H1 (cell line): ENCODE measurements at regions not wholly inside any gene's neighbourhood (a gene's known extent, or its start where the extent isn't known, plus 50 kb on each side); places are given as distances from the start of the nearest gene placed in this dataset.

Experiments used
- CTCF ChIA-PET: fragments of 300-600 bp; sonication (Branson Sonifier 250); formaldehyde crosslinking; loops from one replicate; lab custom pipeline; 2021; ENCODE audit not compliant: partially characterized antibody; lab: Charles Lee
- POLR2A ChIA-PET: fragments of 300-600 bp; sonication (Branson Sonifier 250); formaldehyde crosslinking; loops from one replicate; lab custom pipeline; 2021; ENCODE audit warnings: inconsistent platforms; ENCODE audit not compliant: partially characterized antibody; lab: Charles Lee
- DNase-seq, 2 experiments: peaks; one replicate each; pipeline versions ENCODE4 v3.0.0 to v3.0.0-alpha.2; 2010 to 2022; ENCODE audit warnings: low spot score in 2 of 2, low read depth in 1 of 2, mixed read lengths in 1 of 2
- FAIRE-seq: peaks from 2 replicates; lab custom pipeline; 2011; peaks lifted over from hg19 to GRCh38; lab: Jason Lieb, UNC
- H2AFZ ChIP-seq: 2 replicates; pipeline ENCODE4 v1.8.1; 2012; ENCODE audit warnings: low read length, inconsistent platforms
- H2AK5ac ChIP-seq: 2 replicates; pipeline ENCODE4 v1.6.1; 2013; ENCODE audit warnings: low read depth, low read length
- H2BK120ac ChIP-seq: replicated peaks from 2 replicates; pipeline ENCODE3; 2013; ENCODE audit warnings: low read depth, low read length, inconsistent platforms
- H2BK12ac ChIP-seq: 2 replicates; pipeline ENCODE4 v1.6.1; 2013; ENCODE audit warnings: low read depth, low read length
- H2BK15ac ChIP-seq: 2 replicates; pipeline ENCODE4 v1.6.1; 2013; ENCODE audit warnings: low read length
- H2BK20ac ChIP-seq: 2 replicates; pipeline ENCODE4 v1.6.1; 2013; ENCODE audit warnings: low read length
- H2BK5ac ChIP-seq: 2 replicates; pipeline ENCODE4 v1.6.1; 2013; ENCODE audit warnings: low read depth, low read length
- H3K14ac ChIP-seq: 2 replicates; pipeline ENCODE4 v1.6.1; 2013; ENCODE audit warnings: inconsistent platforms; ENCODE audit not compliant: insufficient read length
- H3K18ac ChIP-seq: 2 replicates; pipeline ENCODE4 v1.6.1; 2013; ENCODE audit warnings: low read length; ENCODE audit errors: extremely low read depth
- H3K23ac ChIP-seq: 2 replicates; pipeline ENCODE4 v1.6.1; 2013; ENCODE audit warnings: inconsistent platforms; ENCODE audit not compliant: insufficient read length
- H3K23me2 ChIP-seq: 2 replicates; pipeline ENCODE4 v1.6.1; 2013; ENCODE audit warnings: low read depth, low read length
- H3K27ac ChIP-seq: 2 replicates; pipeline ENCODE4 v1.6.1; 2011; ENCODE audit warnings: low read depth, low read length, inconsistent platforms
- H3K27me3 ChIP-seq, 4 experiments: replicated peaks in 1 of 4; 1 replicate in 1 of 4; 2 replicates in 3 of 4; pipeline versions ENCODE4 v1.6.1 to v1.8.1; 2011 to 2013; ENCODE audit warnings: low read length in 3 of 4, mild to moderate bottlenecking in 3 of 4, inconsistent platforms in 2 of 4, mixed read lengths in 2 of 4, moderate library complexity in 1 of 4; ENCODE audit not compliant: control insufficient read depth in 3 of 4, insufficient read depth in 3 of 4; ENCODE audit errors: extremely low read depth in 1 of 4
- H3K36me3 ChIP-seq, 4 experiments: 2 replicates each; pipeline versions ENCODE4 v1.6.1 to v1.8.1; 2011 to 2013; ENCODE audit warnings: mild to moderate bottlenecking in 4 of 4, low read length in 3 of 4, moderate library complexity in 2 of 4, control low read depth in 1 of 4, inconsistent platforms in 1 of 4; ENCODE audit not compliant: insufficient read depth in 4 of 4, control insufficient read depth in 2 of 4
- H3K4ac ChIP-seq: replicated peaks from 2 replicates; pipeline ENCODE3; 2013; ENCODE audit warnings: low read length, low read depth, mixed read lengths, inconsistent platforms; ENCODE audit not compliant: insufficient read length
- H3K4me1 ChIP-seq, 4 experiments: replicated peaks in 1 of 4; 1 replicate in 1 of 4; 2 replicates in 3 of 4; pipeline versions ENCODE4 v1.6.1 to v1.8.1; 2011 to 2013; ENCODE audit warnings: low read length in 3 of 4, inconsistent platforms in 2 of 4, mixed read lengths in 1 of 4; ENCODE audit not compliant: insufficient read depth in 4 of 4, control insufficient read depth in 3 of 4
- H3K4me2 ChIP-seq, 2 experiments: 2 replicates each; pipeline versions ENCODE4 v1.6.1 to v1.8.1; 2011 to 2013; ENCODE audit warnings: low read depth in 2 of 2, low read length in 2 of 2, control low read depth in 1 of 2, inconsistent platforms in 1 of 2, mild to moderate bottlenecking in 1 of 2; ENCODE audit not compliant: insufficient read depth in 1 of 2
- H3K4me3 ChIP-seq, 4 experiments: fragments of 200-600, 300-600 bp in 1 of 4; sonication (generic), shearing (Covaris generic), sonication (Bioruptor Twin) in 1 of 4; 2 replicates each; pipeline versions ENCODE4 v1.5.1 to v1.8.1; 2011 to 2016; ENCODE audit warnings: low read length in 4 of 4, low read depth in 3 of 4, control low read depth in 2 of 4, inconsistent platforms in 2 of 4, mild to moderate bottlenecking in 2 of 4, mixed read lengths in 1 of 4, moderate library complexity in 1 of 4; ENCODE audit not compliant: insufficient read depth in 2 of 4; ENCODE audit errors: extremely low read depth in 1 of 4
- H3K56ac ChIP-seq: replicated peaks from 2 replicates; pipeline ENCODE3; 2013; ENCODE audit warnings: low read depth, mild to moderate bottlenecking, mixed read lengths, low read length, inconsistent platforms; ENCODE audit not compliant: insufficient read length
- H3K79me1 ChIP-seq: 2 replicates; pipeline ENCODE4 v1.6.1; 2013; ENCODE audit warnings: low read depth, low read length, control low read depth
- H3K79me2 ChIP-seq, 2 experiments: 2 replicates each; pipeline versions ENCODE4 v1.6.1 to v1.8.1; 2012 to 2013; ENCODE audit warnings: low read length in 2 of 2, mild to moderate bottlenecking in 2 of 2, inconsistent platforms in 1 of 2; ENCODE audit not compliant: insufficient read depth in 2 of 2, control insufficient read depth in 1 of 2
- H3K9ac ChIP-seq, 4 experiments: replicated peaks in 1 of 4; 1 replicate in 1 of 4; 2 replicates in 3 of 4; pipeline versions ENCODE4 v1.6.1 to v1.8.1; 2011 to 2013; ENCODE audit warnings: low read depth in 3 of 4, low read length in 3 of 4, control low read depth in 2 of 4, mild to moderate bottlenecking in 2 of 4, moderate library complexity in 2 of 4, inconsistent platforms in 1 of 4; ENCODE audit errors: extremely low read depth in 1 of 4
- H3K9me3 ChIP-seq, 2 experiments: 2 replicates each; pipeline versions ENCODE4 v1.6.1 to v1.8.1; 2012 to 2013; ENCODE audit warnings: mild to moderate bottlenecking in 2 of 2, moderate library complexity in 2 of 2, control low read depth in 1 of 2, inconsistent platforms in 1 of 2, low read depth in 1 of 2, low read length in 1 of 2, mixed read lengths in 1 of 2; ENCODE audit not compliant: insufficient read depth in 2 of 2
- H4K20me1 ChIP-seq, 2 experiments: replicated peaks in 1 of 2; 2 replicates each; pipeline versions ENCODE3 to v1.8.1; 2011 to 2013; ENCODE audit warnings: inconsistent platforms in 2 of 2, low read length in 2 of 2, mild to moderate bottlenecking in 1 of 2; ENCODE audit not compliant: insufficient read depth in 2 of 2, control insufficient read depth in 1 of 2
- H4K5ac ChIP-seq: 2 replicates; pipeline ENCODE4 v1.6.1; 2013; ENCODE audit warnings: low read length, low read depth, mixed read lengths, inconsistent platforms; ENCODE audit not compliant: insufficient read length
- H4K8ac ChIP-seq: 2 replicates; pipeline ENCODE4 v1.8.0; 2013; ENCODE audit warnings: mild to moderate bottlenecking, moderate library complexity, low read length, inconsistent platforms; ENCODE audit not compliant: insufficient read depth; ENCODE audit errors: extremely low read depth
- H4K91ac ChIP-seq: replicated peaks from 2 replicates; pipeline ENCODE3; 2013; ENCODE audit warnings: low read length, mixed read lengths, inconsistent platforms; ENCODE audit not compliant: insufficient read length
- BCL11A ChIP-seq, 2 experiments: IDR thresholded peaks; one replicate each; pipeline ENCODE4 v1.6.1; 2011; ENCODE audit warnings: low read depth in 2 of 2, low read length in 2 of 2, mild to moderate bottlenecking in 2 of 2
- CBX5 ChIP-seq: fragments of 300-800, 300-1000 bp; sonication (generic); IDR thresholded peaks from 2 replicates; pipeline ENCODE4 v1.7.1; 2016; ENCODE audit warnings: antibody characterized with exemption, low read length, low read depth
- CBX8 ChIP-seq: fragments of 300-800, 300-1000 bp; sonication (generic); IDR thresholded peaks from 2 replicates; pipeline ENCODE4 v1.7.1; 2016; ENCODE audit warnings: low read depth, low read length, borderline replicate concordance
- CREB1 ChIP-seq: IDR thresholded peaks from 2 replicates; pipeline ENCODE4 v1.6.1; 2012; ENCODE audit warnings: inconsistent platforms
- MAX ChIP-seq: IDR thresholded peaks from 2 replicates; pipeline ENCODE4 v1.6.1; 2012; ENCODE audit warnings: inconsistent platforms
- NANOG ChIP-seq: IDR thresholded peaks from 2 replicates; pipeline ENCODE4 v1.6.1; 2011; ENCODE audit warnings: low read length, low read depth, mild to moderate bottlenecking, inconsistent platforms; ENCODE audit not compliant: insufficient read depth, poor library complexity, severe bottlenecking
- POLR2A ChIP-seq, 2 experiments: IDR thresholded peaks; 1 replicate in 1 of 2; 2 replicates in 1 of 2; pipeline ENCODE4 v1.6.1; 2011; ENCODE audit warnings: low read depth in 2 of 2, low read length in 2 of 2, mild to moderate bottlenecking in 2 of 2; ENCODE audit errors: control extremely low read depth in 1 of 2
- POU5F1 ChIP-seq: IDR thresholded peaks from 2 replicates; pipeline ENCODE4 v1.6.1; 2011; ENCODE audit warnings: low read depth, mild to moderate bottlenecking, low read length, moderate library complexity
- SIX5 ChIP-seq: IDR thresholded peaks from 2 replicates; pipeline ENCODE4 v1.6.1; 2011; ENCODE audit warnings: mild to moderate bottlenecking, low read depth, low read length
- SP1 ChIP-seq: IDR thresholded peaks from 2 replicates; pipeline ENCODE4 v1.6.1; 2011; ENCODE audit warnings: low read depth, low read length
- SRF ChIP-seq: IDR thresholded peaks from 2 replicates; pipeline ENCODE4 v1.6.1; 2011; ENCODE audit warnings: mild to moderate bottlenecking, low read depth, low read length, moderate library complexity
- SUZ12 ChIP-seq: fragments of 200-600 bp; sonication (generic); IDR thresholded peaks from 2 replicates; pipeline ENCODE4 v1.6.1; 2012; ENCODE audit warnings: mild to moderate bottlenecking, inconsistent platforms, low read length, moderate library complexity, mixed read lengths
- WGBS, 2 experiments: shearing (Covaris generic) in 1 of 2; methylation state at CpG; one replicate each; pipeline versions ENCODE4 v1.1.6 to v1.1.7; 2013 to 2015; ENCODE audit warnings: low lambda C conversion rate in 2 of 2, mixed read lengths in 2 of 2, inconsistent platforms in 1 of 2, low coverage in 1 of 2, missing lambda C conversion rate in 1 of 2; ENCODE audit not compliant: insufficient replicate concordance in 2 of 2, insufficient coverage in 1 of 2, insufficient read length in 1 of 2; ENCODE audit errors: extremely low coverage in 1 of 2, missing lambda C conversion rate in 1 of 2; 5-methylcytosine and 5-hydroxymethylcytosine counted together
- TF ChIP-seq, protein P1 (sequence below): IDR thresholded peaks from 2 replicates; pipeline ENCODE4 v1.6.1; 2012; ENCODE audit warnings: inconsistent platforms

DNA sequence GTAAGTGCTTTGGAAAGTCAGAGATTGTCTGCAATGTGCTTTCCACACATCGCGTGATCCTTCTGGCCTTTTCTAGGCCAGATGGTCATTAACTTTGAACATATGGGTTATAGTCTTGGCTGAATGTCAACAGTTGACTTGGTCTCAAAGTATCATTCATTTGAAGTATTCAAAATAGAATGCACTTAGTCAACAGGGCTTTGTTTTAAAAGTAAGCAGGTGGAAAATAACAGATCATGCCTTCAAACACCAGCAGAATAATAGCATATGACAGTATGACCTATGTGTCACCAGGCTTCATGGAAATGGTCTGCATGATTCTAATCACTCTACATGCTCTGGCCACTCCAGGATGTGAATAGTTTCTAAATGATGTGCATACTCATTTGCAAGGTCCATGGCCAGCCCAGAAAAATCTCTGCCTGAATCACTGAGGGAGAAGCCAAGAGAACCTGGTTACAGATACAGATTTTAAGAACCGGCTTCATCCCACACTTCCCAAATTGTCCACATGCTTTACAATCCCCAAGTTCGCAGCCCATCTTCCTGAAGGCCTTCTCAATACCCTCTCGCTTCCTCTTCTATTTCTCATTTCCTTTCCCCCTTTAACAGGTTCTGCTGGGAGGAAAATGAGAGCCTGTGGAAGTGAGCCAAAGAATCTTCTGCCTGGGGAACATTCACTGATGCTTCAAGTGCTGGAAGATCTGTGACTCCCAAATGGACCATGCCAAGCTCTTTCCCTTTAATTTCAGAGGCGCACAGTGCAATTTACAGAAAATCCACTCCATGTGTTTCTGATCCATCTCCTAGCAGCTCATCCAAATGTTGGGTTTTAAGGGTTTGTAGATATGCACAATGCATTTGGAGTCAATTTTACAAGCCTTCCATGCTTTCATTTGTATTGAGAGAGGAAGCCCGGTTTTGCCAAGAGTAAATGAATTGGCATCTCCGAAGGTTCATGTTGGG is 122.8 kb upstream of the GDF10 start:
- Histone ChIP-seq H4K5ac (no peak overlapping the region), H3K4me3 (no peak overlapping the region), H3K4me2 (no peak overlapping the region), H3K27me3 (no peaks in the 10 kb centered on the region), H3K23ac (no peak overlapping the region), H3K9me3 (no peaks in the 10 kb centered on the region), H2AFZ (no peak overlapping the region), H3K18ac (no peak overlapping the region), H3K23me2 (no peaks in the 10 kb centered on the region), H2BK120ac (no peak overlapping the region), H2BK5ac (no peak overlapping the region), H3K79me2 (no peaks in the 10 kb centered on the region), H3K36me3 (no peaks in the 10 kb centered on the region), H2BK20ac (no peak overlapping the region), H3K9ac (no peak overlapping the region), H4K8ac (no peak overlapping the region), H4K20me1 (no peaks in the 10 kb centered on the region), H2AK5ac (no peak overlapping the region), H3K4ac (no peak overlapping the region), H3K79me1 (no peaks in the 10 kb centered on the region), H3K4me1 (peaks cover 0 to 2% (median 2%) of the 10 kb centered on the region in 4 experiments; a peak in 2 of 7 replicates), H2BK15ac (no peak overlapping the region), H2BK12ac (no peak overlapping the region), H3K14ac (no peak overlapping the region), H3K56ac (no peak overlapping the region), H3K27ac (no peak overlapping the region), H4K91ac (no peak overlapping the region)
- DNase-seq (no peak), FAIRE-seq (no peak)
- WGBS, 2 experiments, result 93% methylated on average over 8 of the region's 8 CpGs; no CpG with 5 or more reads in 1 of the 2 experiments
- ChIA-PET CTCF (interaction anchor here (1.3 kb wide), 1 partner anchor 26 kb away, joined by 3 read pairs; no protein-coding TSS in a partner anchor), POLR2A (no interaction called here)
- TF ChIP-seq CBX5 (no peak), SUZ12 (no peak), NANOG (no peak), SRF (no peak), POLR2A (IDR thresholded peaks at IDR 0.05; ENCODE audit: control extremely low read depth in 1 of 2, low read depth in 2 of 2, low read length in 2 of 2) (no peak), SIX5 (no peak), POU5F1 (no peak), CREB1 (no peak), CBX8 (no peak), BCL11A (IDR thresholded peaks at IDR 0.05; ENCODE audit: low read depth in 2 of 2, low read length in 2 of 2) (no peak), SP1 (no peak), MAX (no peak)
- TF ChIP-seq, protein P1, sequence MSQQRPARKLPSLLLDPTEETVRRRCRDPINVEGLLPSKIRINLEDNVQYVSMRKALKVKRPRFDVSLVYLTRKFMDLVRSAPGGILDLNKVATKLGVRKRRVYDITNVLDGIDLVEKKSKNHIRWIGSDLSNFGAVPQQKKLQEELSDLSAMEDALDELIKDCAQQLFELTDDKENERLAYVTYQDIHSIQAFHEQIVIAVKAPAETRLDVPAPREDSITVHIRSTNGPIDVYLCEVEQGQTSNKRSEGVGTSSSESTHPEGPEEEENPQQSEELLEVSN, result no peak
